ENCODE measurements at regions not wholly inside any gene's neighbourhood (a gene's known extent, or its start where the extent isn't known, plus 50 kb on each side); places are given as distances from the start of the nearest gene placed in this dataset.

GRCh38 chr13:65971541-65971940 is 1258.6 kb downstream of the PCDH9 start:
- no peak for TF ChIP-seq POLR2A (IDR thresholded peaks at IDR 0.05)
- TF ChIP-seq CTCF (IDR thresholded peaks at IDR 0.05): no peak
